ENCODE measurements at regions not wholly inside any gene's neighbourhood (a gene's known extent, or its start where the extent isn't known, plus 50 kb on each side); places are given as distances from the start of the nearest gene placed in this dataset.

DNA sequence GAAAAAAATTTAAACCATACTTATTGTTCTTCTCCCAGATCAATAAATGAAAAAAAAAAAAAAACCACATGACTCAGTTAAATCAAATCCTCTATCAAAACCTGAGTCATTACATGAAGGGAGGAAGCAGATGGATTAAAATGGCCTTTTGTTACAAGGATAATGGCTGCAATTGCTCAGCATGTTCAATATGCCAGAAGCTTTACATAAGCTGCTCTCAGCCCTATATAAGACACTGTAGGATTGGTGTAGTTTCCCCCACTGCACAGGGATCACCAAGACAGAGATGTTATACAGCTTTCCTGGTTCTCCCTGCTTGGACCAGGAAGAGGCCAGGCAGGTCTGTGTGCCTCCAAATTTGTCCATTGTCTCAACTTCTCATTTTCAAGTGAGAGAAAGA is 101.6 kb upstream of the MAP1B start:
- no peak for DNase-seq (ENCODE audit: low spot score)

DNA sequence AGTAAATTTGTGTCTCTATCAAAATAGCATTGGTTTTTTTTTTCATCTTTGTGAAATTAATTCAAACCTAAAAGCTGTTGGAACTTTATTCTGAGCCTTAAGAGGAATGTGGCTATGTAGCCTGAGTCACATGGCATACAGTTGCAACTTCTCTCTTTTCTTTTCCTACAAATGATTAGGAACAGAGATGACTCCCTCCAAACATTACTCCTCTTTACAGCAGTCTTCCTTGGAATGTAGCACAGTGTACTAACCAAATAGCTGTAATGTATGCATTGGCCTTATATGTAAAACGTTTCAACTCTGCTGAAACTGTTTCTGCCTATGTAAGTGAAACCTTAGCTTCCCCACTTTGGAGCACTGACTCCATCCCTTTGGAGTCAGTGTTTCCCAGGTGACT is 100.9 kb upstream of the MAP1B start:
- DNase-seq (ENCODE audit: low spot score): no peak

DNA sequence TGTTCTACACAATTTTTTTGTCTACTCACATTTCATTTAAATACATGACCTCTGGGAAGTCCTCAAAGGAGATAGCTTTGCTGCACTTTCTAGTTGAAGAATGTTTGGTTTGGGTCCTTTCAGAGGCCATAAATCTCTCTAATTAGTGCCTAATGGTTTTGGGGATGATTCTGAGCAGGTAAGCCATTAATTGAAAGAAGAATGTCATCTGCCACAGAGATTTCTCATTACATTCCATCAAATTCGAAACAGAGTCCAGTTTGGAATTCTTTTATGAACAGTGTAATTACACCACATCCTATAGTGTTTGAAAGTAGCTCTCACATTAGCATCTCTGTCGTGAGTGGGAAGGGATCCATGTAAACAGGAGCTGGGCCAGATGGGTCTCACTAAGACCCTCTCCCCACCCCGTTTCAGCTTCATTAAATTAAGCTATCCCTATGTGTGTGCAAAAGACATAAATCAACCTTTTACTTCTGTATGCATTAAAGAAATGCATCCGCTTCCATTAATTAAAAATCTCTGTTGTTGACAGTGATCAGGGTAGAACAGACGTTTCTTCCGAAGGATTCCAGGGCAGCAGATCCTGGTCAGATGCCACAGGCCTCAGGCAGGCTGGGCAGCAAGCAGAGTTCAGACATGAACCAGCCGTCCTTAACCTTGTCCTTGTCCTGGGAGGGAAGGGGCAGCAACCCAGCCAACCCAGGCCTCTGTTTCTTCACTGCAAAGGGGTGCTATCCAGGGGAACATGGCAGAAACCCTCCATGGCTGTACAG is 99.8 kb upstream of the MAP1B start:
- no peak for DNase-seq (ENCODE audit: low spot score)

DNA sequence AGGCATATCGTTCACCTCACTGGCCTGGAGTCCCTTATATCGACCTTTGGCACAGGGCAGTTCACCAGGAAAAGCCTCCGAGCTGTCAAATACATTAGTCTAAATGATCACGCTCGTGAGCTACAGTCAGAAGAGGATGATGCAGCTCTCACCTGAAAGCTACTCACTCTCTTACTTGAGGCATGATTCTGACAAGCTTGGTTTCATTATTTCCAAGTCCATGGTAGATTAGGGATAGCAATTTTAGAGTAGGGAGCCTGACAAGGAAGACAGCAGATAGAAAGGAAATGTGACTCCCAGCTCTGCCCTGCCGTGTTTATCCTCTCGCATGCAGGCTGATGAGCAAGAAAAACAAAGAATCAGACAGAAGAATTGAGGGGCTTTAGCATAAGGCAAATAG is 98.0 kb upstream of the MAP1B start:
- DNase-seq (ENCODE audit: low spot score): no peak

DNA sequence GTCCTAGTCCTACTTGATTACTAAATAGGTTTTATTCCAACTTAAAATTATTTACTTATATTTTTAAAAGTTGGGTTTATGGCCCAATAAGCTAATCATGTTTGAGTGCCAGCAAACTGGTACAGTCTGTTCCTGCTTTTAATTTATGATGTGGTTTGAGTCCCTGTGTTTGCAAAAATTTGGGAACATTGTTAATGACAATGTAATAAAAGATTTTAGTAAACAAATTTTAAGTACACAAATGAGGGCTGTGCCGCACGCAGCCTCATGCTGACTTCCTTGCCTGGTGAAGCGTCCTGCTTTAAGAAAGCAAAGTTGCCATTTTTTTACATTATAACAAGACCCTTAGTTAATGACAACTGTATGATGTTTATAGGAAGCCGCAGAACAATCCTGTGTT is 96.8 kb upstream of the MAP1B start:
- DNase-seq (ENCODE audit: low spot score): no peak

DNA sequence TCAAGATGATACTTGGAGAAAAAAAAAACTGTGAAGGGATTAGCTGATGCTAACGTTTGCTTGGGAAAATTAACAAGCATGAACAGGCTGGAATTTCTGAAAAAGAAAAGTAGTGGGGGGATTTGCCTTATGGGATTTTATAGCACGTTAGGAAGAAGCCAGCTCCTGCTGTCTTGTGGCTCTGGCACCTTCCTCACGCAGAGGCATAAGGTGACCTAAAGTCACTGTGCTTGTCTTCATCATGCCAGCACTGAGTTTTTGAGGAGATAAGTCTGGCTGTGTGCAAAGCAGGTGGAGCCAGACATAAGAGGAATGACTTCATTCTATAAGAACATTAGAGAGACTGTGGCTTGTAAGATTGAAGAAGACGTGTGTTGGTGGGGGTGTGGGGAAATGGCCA is 94.4 kb upstream of the MAP1B start:
- no peak for DNase-seq (ENCODE audit: low spot score)

DNA sequence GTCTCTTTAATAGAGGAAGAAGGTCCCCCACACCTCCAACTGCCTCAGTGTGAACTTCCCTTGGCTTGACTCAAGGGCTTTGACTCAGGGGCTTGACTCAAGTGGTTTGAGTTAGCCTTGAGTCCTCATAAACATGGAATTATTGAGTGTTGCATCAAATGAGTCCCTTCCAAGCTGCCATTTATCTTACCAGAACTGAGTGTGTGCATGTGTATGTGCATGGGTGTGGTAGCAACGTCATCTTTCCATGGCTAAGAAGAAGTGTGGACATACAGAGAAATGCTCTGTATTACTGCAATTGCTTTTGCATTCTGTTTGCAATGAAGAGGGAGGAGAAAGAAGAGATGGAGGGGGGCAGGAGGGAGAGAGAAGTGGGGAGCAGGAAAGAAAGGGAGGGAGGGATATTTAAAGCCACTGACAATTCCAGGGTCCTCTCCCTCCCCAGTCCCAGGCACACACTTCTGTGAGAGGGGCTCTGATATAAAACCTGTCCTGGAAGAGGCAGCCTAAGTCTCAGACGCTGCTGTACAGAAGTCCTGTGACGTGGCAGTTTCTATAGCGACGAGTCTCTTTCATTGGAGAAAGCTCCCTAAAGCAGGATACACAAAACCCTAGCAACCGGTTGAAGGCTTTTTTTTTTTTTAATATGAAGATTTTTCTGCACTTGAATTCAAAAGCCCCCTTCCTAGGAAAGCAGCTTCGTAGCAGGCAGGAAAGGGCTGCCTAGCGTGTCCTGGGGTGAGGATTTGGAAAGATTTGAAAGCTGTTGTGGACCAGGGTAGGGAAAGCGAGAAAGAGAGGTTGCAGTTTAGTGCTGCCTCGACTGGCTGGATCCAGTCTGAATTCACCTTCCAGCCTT is 93.3 kb upstream of the MAP1B start:
- DNase-seq (ENCODE audit: low spot score): no peak

DNA sequence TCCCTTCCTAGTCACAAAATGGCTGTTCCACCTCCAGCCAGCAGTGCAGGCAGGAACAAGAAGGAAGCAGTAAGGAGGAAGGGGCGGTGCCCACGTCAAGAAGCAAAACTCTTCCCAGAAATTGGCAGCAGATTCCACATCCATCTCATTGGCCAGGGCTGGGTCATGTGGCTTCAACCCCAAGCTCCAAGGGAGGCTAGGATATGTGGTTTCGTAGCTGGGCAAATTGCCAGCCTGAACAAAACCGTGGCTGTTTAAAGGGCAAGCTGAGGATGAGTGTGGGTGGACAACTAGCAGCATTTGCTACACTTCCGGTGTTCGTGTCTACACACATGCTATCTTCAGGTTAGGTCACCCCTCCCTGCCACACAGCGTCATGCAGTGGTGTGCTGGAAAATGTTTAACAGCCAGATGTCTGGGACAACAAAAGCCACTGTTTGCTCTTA is 92.1 kb upstream of the MAP1B start:
- peak; percentile 81 for DNase-seq (ENCODE audit: low spot score)

DNA sequence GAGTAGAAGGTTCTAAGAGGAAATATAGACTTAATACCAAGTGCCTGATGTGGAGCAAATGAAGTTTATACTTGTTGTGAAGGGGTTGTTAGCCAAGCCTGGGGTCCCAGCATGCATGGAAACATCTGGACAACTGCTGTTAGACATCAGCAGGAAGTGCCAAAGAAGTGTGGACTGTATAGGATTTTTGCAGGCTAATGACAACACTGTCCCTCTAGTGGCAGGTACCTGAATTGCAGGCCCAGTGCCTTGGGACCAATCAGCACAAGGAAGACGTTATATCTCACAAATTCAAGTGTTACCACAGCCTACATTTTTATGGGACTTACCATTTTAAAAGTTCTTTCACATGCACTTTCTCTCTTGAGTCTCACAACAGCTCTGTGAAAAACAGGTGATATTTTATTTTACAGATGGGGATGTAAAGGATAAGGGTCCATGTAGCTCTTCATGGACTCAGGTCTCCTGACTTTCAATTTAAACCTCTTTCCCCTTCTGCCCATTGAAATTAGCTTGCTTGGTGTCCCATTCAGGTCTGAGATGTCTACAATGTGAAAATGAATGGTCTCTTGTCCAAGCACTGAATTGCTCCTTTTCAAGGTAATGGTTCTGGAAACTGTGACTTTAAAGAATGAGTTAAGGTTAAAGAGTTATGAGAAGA is 89.0 kb upstream of the MAP1B start:
- peak; percentile 11 for DNase-seq (ENCODE audit: low spot score)

DNA sequence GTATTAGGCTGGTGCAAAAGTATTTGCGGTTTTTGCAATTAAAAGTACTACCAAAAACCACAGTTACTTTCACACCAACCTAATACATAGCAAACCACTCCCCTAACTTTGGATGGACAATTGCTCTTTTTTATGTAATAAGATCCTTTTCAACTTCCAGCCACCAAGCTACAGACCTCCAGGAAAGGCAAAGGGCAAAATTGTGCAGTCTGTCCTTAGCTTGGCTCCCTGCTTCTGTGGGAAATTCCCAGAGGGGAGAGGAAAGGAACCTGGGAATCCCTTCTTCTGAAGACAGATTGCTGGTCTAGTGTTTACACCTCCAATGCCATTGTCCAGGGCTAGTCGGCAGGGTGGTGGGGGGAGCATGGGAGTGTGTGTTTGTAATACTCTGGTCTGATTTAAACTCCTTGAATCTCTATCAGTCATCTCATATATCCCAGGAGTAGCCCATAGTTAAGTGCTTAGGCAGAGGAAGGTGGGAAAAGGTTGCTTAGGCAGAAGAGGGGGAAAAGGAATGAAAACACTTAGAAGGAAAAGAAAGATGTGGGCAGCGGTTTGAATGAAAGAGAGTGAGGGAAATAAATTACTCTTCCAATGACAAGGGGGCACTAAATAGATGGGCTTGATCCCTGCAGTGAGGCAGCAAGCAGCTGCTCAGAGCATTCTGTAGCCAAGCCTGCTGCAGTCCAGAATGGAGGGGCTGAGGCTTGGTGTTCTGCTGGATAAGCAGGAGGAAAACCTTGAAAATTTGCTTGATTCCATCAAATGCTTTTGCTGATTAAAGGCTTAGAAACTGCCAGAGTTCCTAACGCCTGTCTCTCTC is 86.9 kb upstream of the MAP1B start:
- DNase-seq (ENCODE audit: low spot score): no peak

DNA sequence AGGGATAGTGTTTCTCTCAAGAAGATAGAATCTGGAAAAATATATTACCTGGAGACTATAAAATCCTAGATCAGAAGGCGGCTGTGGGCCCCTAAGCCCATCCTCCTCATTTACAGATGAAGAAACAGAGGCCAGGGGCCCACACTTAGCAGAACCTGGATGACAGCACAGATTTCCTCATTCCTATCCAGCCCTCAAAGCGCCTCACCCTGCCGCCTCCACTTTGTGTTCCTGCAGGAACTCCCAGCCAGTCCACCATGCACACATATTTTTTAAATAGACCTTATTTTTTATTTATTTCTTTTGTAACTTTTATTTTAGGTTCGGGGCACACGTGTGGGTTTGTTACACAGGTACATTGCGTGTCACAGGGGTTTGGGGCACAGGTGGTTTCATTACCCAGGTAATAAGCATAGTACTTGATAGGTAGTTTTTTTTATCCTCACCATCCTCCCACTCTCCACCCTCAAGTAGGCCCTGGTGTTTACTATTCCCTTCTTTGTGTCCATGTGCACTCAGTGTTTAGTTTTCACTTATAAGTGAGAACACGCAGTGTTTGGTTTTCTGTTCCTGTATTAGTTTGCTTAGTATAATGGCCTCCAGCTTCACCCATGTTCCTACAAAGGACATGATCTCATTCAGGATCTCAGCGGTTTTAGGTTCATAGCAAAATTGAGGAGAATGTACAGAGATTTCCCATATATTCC is 85.5 kb upstream of the MAP1B start:
- DNase-seq (ENCODE audit: low spot score): no peak

DNA sequence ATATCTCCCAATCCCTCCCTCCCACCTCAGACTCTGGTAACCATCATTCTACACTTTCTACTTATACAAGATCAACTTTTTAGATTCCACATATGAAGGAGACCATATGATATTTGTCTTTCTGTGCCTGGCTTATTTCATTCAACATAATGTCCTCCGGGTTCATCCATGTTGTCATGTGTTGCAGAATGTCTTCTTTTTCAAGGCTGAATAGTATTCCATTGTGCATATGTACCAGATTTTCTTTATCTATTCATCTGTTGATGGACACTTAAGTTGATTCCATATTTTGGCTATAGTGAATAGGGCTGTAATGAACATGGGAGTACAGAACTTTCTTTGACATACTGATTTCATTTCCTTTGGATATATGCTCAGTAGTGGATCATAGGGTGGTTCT is 78.9 kb upstream of the MAP1B start:
- DNase-seq (ENCODE audit: low spot score): no peak

DNA sequence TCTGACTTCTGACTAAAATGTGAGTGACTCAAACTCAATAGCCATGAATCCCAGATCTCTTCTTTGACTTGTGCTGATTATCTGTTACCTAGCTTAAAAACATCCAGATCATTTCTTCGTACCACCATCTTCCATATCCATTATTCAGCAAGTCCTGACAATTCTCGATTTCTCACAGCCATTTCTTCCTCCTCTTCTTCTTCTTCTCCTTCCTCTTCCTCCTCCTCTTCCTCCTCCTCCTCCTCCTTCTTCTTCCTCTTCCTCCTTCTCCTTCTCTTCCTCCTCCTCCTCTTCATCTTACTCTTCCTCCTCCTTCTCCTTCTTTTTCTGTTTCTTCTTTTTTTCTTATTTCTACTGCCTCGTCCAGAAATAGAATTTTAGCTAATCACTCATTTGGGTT is 77.0 kb upstream of the MAP1B start:
- no peak for DNase-seq (ENCODE audit: low spot score)

DNA sequence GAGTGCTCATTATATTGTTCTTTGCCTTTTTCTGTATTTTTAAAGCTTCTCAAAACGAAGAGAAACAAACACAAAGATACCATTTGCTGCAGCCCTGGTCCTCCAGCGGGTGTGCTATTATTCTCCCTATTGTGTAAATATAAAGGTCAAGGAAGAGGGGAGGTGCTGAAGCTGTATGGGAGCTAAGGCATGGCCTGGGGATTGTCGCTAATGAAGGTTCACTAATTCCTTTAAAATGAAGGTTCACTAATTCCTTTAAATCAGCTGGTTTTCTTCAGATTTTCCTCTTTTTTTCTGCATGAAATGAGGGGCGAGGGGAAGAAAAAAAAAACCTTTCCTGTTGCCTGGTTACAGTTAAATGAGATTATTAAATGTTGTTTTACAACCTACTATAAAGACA is 74.5 kb upstream of the MAP1B start:
- DNase-seq (ENCODE audit: low spot score): no peak

DNA sequence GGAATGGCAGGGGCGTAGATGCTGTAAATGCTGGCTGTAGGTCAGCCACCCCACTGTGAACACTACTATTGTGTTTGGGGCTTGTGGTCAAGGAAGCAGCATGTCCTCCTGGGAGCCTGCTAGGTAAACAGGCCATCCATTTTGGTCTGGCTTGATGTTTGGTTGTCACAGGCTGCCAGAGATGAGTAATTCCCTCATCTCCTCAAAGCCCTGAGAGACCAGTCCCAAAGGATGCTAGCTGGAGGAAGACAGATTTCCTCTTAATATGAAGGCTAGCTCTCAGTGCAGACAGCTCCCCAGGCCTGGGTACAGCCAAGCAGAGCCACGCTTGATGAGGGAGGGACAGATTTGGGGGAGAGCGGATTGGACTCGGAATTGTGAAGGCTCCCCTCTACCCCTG is 72.5 kb upstream of the MAP1B start:
- DNase-seq (ENCODE audit: low spot score): no peak

DNA sequence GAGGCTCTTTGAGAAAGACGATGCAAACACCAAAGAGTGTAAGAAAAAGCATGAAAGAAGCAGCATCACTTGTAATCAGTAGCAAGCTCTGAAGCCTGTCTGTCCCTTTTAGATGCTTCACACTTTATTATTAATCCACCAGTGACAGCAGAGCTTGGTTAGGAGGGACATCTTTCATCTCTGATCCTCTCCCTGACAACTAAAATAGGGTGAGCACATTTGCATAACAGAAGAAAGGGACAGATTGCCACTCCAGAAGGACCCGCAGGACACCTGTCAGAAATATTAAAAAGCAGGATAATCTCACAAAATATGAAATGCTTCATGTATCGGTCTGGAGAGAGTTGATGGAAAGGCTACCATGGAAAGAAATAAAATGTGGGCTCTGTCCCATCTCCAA is 71.4 kb upstream of the MAP1B start:
- DNase-seq (ENCODE audit: low spot score): no peak

DNA sequence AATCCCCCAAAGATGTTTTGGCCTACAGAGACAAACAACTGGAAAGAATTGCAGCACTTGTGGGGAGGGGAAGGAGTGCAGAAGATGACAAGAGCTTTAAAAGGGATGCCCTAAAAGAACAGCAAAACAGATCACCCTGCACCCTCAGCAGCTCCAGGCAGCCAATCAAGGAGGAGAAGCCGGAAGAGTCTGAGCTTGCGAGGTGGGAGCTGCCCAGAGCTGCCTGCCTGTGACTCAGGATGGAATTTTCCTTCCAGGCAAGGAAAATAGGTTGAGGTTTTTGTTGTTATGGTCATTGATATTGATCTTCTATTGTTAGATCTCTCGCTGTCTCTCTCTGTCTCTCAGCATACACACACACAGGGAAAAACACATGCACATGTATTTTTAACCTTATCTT is 70.3 kb upstream of the MAP1B start:
- no peak for DNase-seq (ENCODE audit: low spot score)

DNA sequence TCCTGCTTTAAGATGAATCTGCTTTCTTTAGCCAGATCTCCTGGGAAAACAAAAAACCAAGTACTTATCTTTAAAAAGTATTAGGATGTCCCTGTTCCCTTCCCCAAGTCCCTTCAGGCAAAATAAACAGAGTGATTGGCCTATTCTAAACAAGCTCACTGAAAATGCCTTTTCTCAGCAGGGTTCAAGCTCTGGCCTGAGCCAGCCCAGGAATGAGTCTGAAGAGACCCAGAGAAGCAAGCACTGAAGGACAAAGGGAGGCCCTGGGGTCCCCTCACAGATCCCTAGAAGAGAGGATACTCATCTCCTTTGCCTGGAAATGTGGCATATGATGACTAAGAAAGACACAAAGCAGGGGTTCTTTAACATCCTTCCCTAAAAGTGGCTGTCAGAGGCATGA is 66.8 kb upstream of the MAP1B start:
- DNase-seq (ENCODE audit: low spot score): no peak

DNA sequence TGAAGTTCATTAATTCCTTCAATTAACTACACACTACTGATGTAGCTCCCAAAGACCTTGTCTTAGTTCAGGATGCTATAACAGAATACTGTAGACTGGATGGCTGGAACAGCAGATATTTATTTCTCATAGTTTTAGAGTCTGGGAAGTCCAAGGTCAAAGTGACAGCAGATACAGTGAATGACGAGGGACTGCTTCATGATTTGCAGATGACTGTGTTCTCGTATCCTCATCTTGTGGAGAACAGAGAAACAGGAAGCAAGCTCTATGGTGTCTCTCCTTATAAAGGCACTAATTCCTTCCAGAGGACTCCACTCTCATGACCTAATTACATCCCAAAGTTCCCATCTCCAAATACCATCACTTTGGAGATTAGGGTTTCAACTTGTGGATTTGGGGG is 65.6 kb upstream of the MAP1B start:
- DNase-seq (ENCODE audit: low spot score): no peak

DNA sequence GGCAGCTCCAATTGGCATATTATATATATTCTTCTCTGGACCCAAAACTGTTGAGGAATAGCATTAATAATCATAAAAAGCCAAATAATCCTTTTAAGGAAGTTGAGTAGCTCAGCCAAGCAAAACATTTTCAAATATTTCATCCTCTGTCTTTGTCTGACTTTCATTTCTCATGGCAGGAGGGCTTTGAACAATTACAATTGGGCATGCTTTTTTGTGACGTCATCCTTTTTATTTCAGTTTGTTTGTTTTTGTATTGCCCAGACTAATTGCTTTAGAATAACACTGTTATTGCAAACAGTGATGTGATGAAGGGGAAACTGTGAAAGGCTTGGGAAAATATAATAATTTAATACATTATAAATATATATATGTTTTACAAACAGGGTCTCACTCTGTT is 65.2 kb upstream of the MAP1B start:
- no peak for DNase-seq (ENCODE audit: low spot score)

DNA sequence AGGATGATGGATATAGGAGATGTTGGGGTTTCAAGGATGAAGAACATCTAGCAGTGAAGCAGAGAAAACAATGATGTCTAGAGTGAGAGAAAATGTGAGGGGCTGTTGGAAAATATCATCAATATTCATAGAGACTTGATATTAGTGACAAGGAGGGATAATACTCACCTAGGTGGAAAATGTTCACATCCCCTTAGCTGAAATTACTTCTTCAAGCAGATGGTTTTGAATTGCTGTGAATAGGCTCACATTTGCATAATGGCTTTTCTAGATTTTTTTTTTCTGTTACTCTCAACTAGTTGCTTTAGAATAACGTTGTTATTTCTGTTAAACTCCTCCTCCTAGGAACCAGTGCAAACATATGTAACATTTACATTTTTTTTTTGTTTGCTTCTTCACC is 61.6 kb upstream of the MAP1B start:
- no peak for DNase-seq (ENCODE audit: low spot score)

DNA sequence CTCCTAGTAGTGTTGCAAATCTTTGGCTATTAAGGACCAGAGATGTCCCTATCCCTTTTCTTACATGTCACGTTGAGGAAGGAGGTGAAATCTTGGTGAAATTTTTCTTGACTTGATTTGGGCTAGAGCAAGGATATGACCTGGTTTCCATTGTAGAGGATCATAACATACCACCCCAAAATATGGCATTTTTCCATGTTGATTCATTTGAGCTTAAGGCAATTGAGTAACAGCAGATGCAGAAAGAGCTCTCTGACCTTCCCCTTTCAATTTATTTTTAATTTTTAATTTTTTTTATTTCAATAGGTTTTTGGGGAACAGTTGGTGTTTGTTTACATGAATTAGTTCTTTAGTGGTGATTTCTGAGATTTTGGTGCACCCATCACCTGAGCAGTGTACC is 61.2 kb upstream of the MAP1B start:
- no peak for DNase-seq (ENCODE audit: low spot score)

Measured in SW480 (cell line).